ENCODE measurements at regions not wholly inside any gene's neighbourhood (a gene's known extent, or its start where the extent isn't known, plus 50 kb on each side); places are given as distances from the start of the nearest gene placed in this dataset.

- no peak for TF ChIP-seq POLR2A (IDR thresholded peaks at IDR 0.05)
- no peak for TF ChIP-seq CTCF (IDR thresholded peaks at IDR 0.05 in 4 of 5, conservative IDR thresholded peaks at IDR 0.05 in 1 of 5)
Observed at GRCh38 chr4:14403132-14403531, 599.1 kb upstream of the CPEB2 start.

Data from gastrocnemius medialis (tissue), 4 donors.